ENCODE measurements at regions not wholly inside any gene's neighbourhood (a gene's known extent, or its start where the extent isn't known, plus 50 kb on each side); places are given as distances from the start of the nearest gene placed in this dataset.

DNA sequence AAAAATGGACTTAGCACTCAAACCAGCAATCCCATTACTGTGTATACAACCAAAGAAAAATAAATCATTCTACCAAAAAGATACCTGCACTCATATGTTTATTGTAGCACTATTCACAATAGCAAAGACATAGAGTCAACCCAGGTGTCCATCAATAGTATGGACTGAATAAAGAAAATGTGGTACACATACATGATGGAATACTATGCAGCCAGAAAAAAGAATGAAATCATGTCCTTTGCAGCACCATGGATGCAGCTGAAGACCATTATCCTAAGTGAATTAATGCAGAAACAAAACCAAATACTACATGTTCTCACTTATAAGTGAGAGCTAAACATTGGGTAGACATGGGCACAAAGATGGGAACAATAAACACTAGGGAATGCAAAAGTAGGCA lies 236.8 kb upstream of the POU5F2 start:
- TF ChIP-seq, protein P1, sequence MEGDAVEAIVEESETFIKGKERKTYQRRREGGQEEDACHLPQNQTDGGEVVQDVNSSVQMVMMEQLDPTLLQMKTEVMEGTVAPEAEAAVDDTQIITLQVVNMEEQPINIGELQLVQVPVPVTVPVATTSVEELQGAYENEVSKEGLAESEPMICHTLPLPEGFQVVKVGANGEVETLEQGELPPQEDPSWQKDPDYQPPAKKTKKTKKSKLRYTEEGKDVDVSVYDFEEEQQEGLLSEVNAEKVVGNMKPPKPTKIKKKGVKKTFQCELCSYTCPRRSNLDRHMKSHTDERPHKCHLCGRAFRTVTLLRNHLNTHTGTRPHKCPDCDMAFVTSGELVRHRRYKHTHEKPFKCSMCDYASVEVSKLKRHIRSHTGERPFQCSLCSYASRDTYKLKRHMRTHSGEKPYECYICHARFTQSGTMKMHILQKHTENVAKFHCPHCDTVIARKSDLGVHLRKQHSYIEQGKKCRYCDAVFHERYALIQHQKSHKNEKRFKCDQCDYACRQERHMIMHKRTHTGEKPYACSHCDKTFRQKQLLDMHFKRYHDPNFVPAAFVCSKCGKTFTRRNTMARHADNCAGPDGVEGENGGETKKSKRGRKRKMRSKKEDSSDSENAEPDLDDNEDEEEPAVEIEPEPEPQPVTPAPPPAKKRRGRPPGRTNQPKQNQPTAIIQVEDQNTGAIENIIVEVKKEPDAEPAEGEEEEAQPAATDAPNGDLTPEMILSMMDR (IDR thresholded peaks at IDR 0.05): no peak
- TF ChIP-seq POLR2A (IDR thresholded peaks at IDR 0.05): no peak

Data from uterus (tissue), 2 donors.